ENCODE measurements at regions not wholly inside any gene's neighbourhood (a gene's known extent, or its start where the extent isn't known, plus 50 kb on each side); places are given as distances from the start of the nearest gene placed in this dataset.
"Not testable (repeated sequence)": the region's sequence is repeated elsewhere in the genome, so short reads cannot be mapped to it uniquely, and the experiment has no call there.

GRCh38 chr3:68676136-68676535, 256.2 kb downstream of the TAFA4 start:
- H3K27ac ChIP-seq (ENCODE audit: low read length), result no peak overlapping the region
- no peak for DNase-seq
- no peaks in the 10 kb centered on the region for H3K9me3 ChIP-seq (replicated peaks; ENCODE audit: control insufficient read depth, low read depth, low read length)
- no peaks in the 10 kb centered on the region for H3K27me3 ChIP-seq (ENCODE audit: control insufficient read depth, insufficient read depth, low read length)
- no peak overlapping the region for H3K4me3 ChIP-seq (ENCODE audit: low read length)
- H3K4me1 ChIP-seq (ENCODE audit: control insufficient read depth, insufficient read depth, low read length), result no peaks in the 10 kb centered on the region
- H3K36me3 ChIP-seq (ENCODE audit: control insufficient read depth, insufficient read depth, low read length), result no peaks in the 10 kb centered on the region
- WGBS (ENCODE audit: insufficient coverage), result no CpG with 5 or more reads among the region's 3 CpGs

- Histone ChIP-seq H3K9me3 (replicated peaks; ENCODE audit: control insufficient read depth, low read depth, low read length) (no peaks in the 10 kb centered on the region), H3K4me1 (ENCODE audit: control insufficient read depth, insufficient read depth, low read length) (no peaks in the 10 kb centered on the region), H3K4me3 (ENCODE audit: low read length) (no peak overlapping the region), H3K27ac (ENCODE audit: low read length) (peak overlapping the region; percentile 65), H3K36me3 (ENCODE audit: control insufficient read depth, insufficient read depth, low read length) (no peaks in the 10 kb centered on the region), H3K27me3 (ENCODE audit: control insufficient read depth, insufficient read depth, low read length) (no peaks in the 10 kb centered on the region)
- DNase-seq, result peak; percentile 73
Observed at GRCh38 chr3:68667346-68667745, 265.0 kb downstream of the TAFA4 start.

- H3K27me3 ChIP-seq (ENCODE audit: control insufficient read depth, insufficient read depth, low read length), result no peaks in the 10 kb centered on the region
- no peaks in the 10 kb centered on the region for H3K4me1 ChIP-seq (ENCODE audit: control insufficient read depth, insufficient read depth, low read length)
- peak; percentile 87 for DNase-seq
- H3K36me3 ChIP-seq (ENCODE audit: control insufficient read depth, insufficient read depth, low read length), result no peaks in the 10 kb centered on the region
- no peaks in the 10 kb centered on the region for H3K9me3 ChIP-seq (replicated peaks; ENCODE audit: control insufficient read depth, low read depth, low read length)
- H3K27ac ChIP-seq (ENCODE audit: low read length), result peak overlapping the region; percentile 29
- H3K4me3 ChIP-seq (ENCODE audit: low read length), result no peak overlapping the region
- WGBS (ENCODE audit: insufficient coverage), result 44% methylated on average over 3 of the region's 4 CpGs
Observed at GRCh38 chr3:68666429-68667136, 265.8 kb downstream of the TAFA4 start.

GRCh38 chr3:68664276-68664675, 268.1 kb downstream of the TAFA4 start:
- Histone ChIP-seq H3K27ac (ENCODE audit: low read length) (no peak overlapping the region), H3K4me3 (ENCODE audit: low read length) (no peak overlapping the region), H3K4me1 (ENCODE audit: control insufficient read depth, insufficient read depth, low read length) (no peaks in the 10 kb centered on the region), H3K9me3 (replicated peaks; ENCODE audit: control insufficient read depth, low read depth, low read length) (no peaks in the 10 kb centered on the region), H3K27me3 (ENCODE audit: control insufficient read depth, insufficient read depth, low read length) (no peaks in the 10 kb centered on the region), H3K36me3 (ENCODE audit: control insufficient read depth, insufficient read depth, low read length) (no peaks in the 10 kb centered on the region)
- WGBS (ENCODE audit: insufficient coverage), result no CpG with 5 or more reads among the region's 1 CpG
- DNase-seq, result peak; percentile 62

GRCh38 chr3:68662176-68662575, 270.2 kb downstream of the TAFA4 start:
- no CpG with 5 or more reads among the region's 1 CpG for WGBS (ENCODE audit: insufficient coverage)
- no peaks in the 10 kb centered on the region for H3K27me3 ChIP-seq (ENCODE audit: control insufficient read depth, insufficient read depth, low read length)
- no peaks in the 10 kb centered on the region for H3K36me3 ChIP-seq (ENCODE audit: control insufficient read depth, insufficient read depth, low read length)
- no peaks in the 10 kb centered on the region for H3K4me1 ChIP-seq (ENCODE audit: control insufficient read depth, insufficient read depth, low read length)
- DNase-seq, result no peak
- no peak overlapping the region for H3K4me3 ChIP-seq (ENCODE audit: low read length)
- no peaks in the 10 kb centered on the region for H3K9me3 ChIP-seq (replicated peaks; ENCODE audit: control insufficient read depth, low read depth, low read length)
- H3K27ac ChIP-seq (ENCODE audit: low read length), result no peak overlapping the region

GRCh38 chr3:68650657-68651056, 281.7 kb downstream of the TAFA4 start:
- WGBS (ENCODE audit: insufficient coverage), result no CpG with 5 or more reads among the region's 3 CpGs
- not testable (repeated sequence) for DNase-seq; H3K27me3 ChIP-seq (ENCODE audit: control insufficient read depth, insufficient read depth, low read length); H3K36me3 ChIP-seq (ENCODE audit: control insufficient read depth, insufficient read depth, low read length); H3K4me3 ChIP-seq (ENCODE audit: low read length); H3K9me3 ChIP-seq (replicated peaks; ENCODE audit: control insufficient read depth, low read depth, low read length); H3K27ac ChIP-seq (ENCODE audit: low read length); H3K4me1 ChIP-seq (ENCODE audit: control insufficient read depth, insufficient read depth, low read length)

GRCh38 chr3:68648494-68648893, 283.9 kb downstream of the TAFA4 start:
- H3K27me3 ChIP-seq (ENCODE audit: control insufficient read depth, insufficient read depth, low read length), result no peaks in the 10 kb centered on the region
- no peak for DNase-seq
- WGBS (ENCODE audit: insufficient coverage), result no CpG with 5 or more reads among the region's 2 CpGs
- H3K4me3 ChIP-seq (ENCODE audit: low read length), result no peak overlapping the region
- H3K36me3 ChIP-seq (ENCODE audit: control insufficient read depth, insufficient read depth, low read length), result no peaks in the 10 kb centered on the region
- H3K4me1 ChIP-seq (ENCODE audit: control insufficient read depth, insufficient read depth, low read length), result no peaks in the 10 kb centered on the region
- H3K27ac ChIP-seq (ENCODE audit: low read length), result no peak overlapping the region
- H3K9me3 ChIP-seq (replicated peaks; ENCODE audit: control insufficient read depth, low read depth, low read length), result no peaks in the 10 kb centered on the region

GRCh38 chr3:68631850-68632545, 300.3 kb downstream of the TAFA4 start:
- Histone ChIP-seq H3K36me3 (ENCODE audit: control insufficient read depth, insufficient read depth, low read length) (no peaks in the 10 kb centered on the region), H3K9me3 (replicated peaks; ENCODE audit: control insufficient read depth, low read depth, low read length) (no peaks in the 10 kb centered on the region), H3K27me3 (ENCODE audit: control insufficient read depth, insufficient read depth, low read length) (no peaks in the 10 kb centered on the region), H3K27ac (ENCODE audit: low read length) (no peak overlapping the region), H3K4me1 (ENCODE audit: control insufficient read depth, insufficient read depth, low read length) (no peaks in the 10 kb centered on the region), H3K4me3 (ENCODE audit: low read length) (no peak overlapping the region)
- DNase-seq, result no peak
- WGBS (ENCODE audit: insufficient coverage), result no CpG with 5 or more reads among the region's 7 CpGs

- WGBS (ENCODE audit: insufficient coverage), result 95% methylated on average over 4 of the region's 6 CpGs
- no peak for DNase-seq
- Histone ChIP-seq H3K36me3 (ENCODE audit: control insufficient read depth, insufficient read depth, low read length) (no peaks in the 10 kb centered on the region), H3K4me1 (ENCODE audit: control insufficient read depth, insufficient read depth, low read length) (no peaks in the 10 kb centered on the region), H3K4me3 (ENCODE audit: low read length) (no peak overlapping the region), H3K27me3 (ENCODE audit: control insufficient read depth, insufficient read depth, low read length) (no peaks in the 10 kb centered on the region), H3K9me3 (replicated peaks; ENCODE audit: control insufficient read depth, low read depth, low read length) (no peaks in the 10 kb centered on the region), H3K27ac (ENCODE audit: low read length) (no peak overlapping the region)
Observed at GRCh38 chr3:68620211-68620610, 312.1 kb downstream of the TAFA4 start.

- Histone ChIP-seq H3K4me3 (ENCODE audit: low read length) (no peak overlapping the region), H3K4me1 (ENCODE audit: control insufficient read depth, insufficient read depth, low read length) (no peaks in the 10 kb centered on the region), H3K27ac (ENCODE audit: low read length) (no peak overlapping the region), H3K36me3 (ENCODE audit: control insufficient read depth, insufficient read depth, low read length) (no peaks in the 10 kb centered on the region), H3K9me3 (replicated peaks; ENCODE audit: control insufficient read depth, low read depth, low read length) (peaks cover 2% of the 10 kb centered on the region), H3K27me3 (ENCODE audit: control insufficient read depth, insufficient read depth, low read length) (no peaks in the 10 kb centered on the region)
- WGBS (ENCODE audit: insufficient coverage), result no CpG with 5 or more reads among the region's 6 CpGs
- DNase-seq, result no peak
Observed at GRCh38 chr3:68614087-68614486, 318.3 kb downstream of the TAFA4 start.
